ENCODE measurements at regions not wholly inside any gene's neighbourhood (a gene's known extent, or its start where the extent isn't known, plus 50 kb on each side); places are given as distances from the start of the nearest gene placed in this dataset.

GRCh38 chr6:115704028-115704427 lies 356.7 kb downstream of the FRK start:
- 7% methylated on average over 3 of the region's 3 CpGs for WGBS (ENCODE audit: low lambda C conversion rate)
- no peaks in the 10 kb centered on the region for H4K20me1 ChIP-seq (ENCODE audit: insufficient read depth, low read length)
- no peaks in the 10 kb centered on the region for H3K9me3 ChIP-seq (ENCODE audit: low read length)
- no TSS peak for BruUV-seq (replicated peaks)
- TF ChIP-seq ZNF350 (CRISPR knock-in tag; IDR thresholded peaks at IDR 0.05; ENCODE audit: borderline replicate concordance, low read depth) (no peak), ZNF451 (CRISPR knock-in tag; IDR thresholded peaks at IDR 0.05) (no peak), SKIL (CRISPR knock-in tag; IDR thresholded peaks at IDR 0.05; ENCODE audit: borderline replicate concordance) (no peak), NR2F1 (CRISPR knock-in tag; IDR thresholded peaks at IDR 0.05) (no peak), ZNF230 (CRISPR knock-in tag; IDR thresholded peaks at IDR 0.05) (no peak), GABPB1 (CRISPR knock-in tag; IDR thresholded peaks at IDR 0.05) (no peak), ATF7-NPFF (CRISPR knock-in tag; IDR thresholded peaks at IDR 0.05; ENCODE audit: low read depth) (no peak), CTCF (CRISPR knock-in tag; IDR thresholded peaks at IDR 0.05) (no peak), ZNF75D (CRISPR knock-in tag; IDR thresholded peaks at IDR 0.05; ENCODE audit: borderline replicate concordance) (no peak), GTF3A (CRISPR knock-in tag; conservative IDR thresholded peaks at IDR 0.05) (no peak), TARDBP (CRISPR knock-in tag; IDR thresholded peaks at IDR 0.05) (no peak), HBP1 (CRISPR knock-in tag; IDR thresholded peaks at IDR 0.05; ENCODE audit: low read depth) (no peak), ZNF543 (CRISPR knock-in tag; IDR thresholded peaks at IDR 0.05) (no peak), THAP8 (CRISPR knock-in tag; IDR thresholded peaks at IDR 0.05; ENCODE audit: borderline replicate concordance) (no peak)
- H3K27me3 ChIP-seq (ENCODE audit: control insufficient read depth in 1 of 2, insufficient read depth in 2 of 2, low read length in 2 of 2), result no peaks in the 10 kb centered on the region
- no peaks in the 10 kb centered on the region for H3K79me2 ChIP-seq (ENCODE audit: insufficient read depth, low read length)
- no peak overlapping the region for H2AFZ ChIP-seq (ENCODE audit: low read length)
- in situ Hi-C loops (cut with HindIII; ENCODE audit: extremely low pct_ligation_motif_present, low pct_unique_long_range_greater_than_20kb) (no loop called here), intact Hi-C loops (cut with micrococcal nuclease; ENCODE audit: unreplicated experiment) (no loop called here)
- ChIA-PET CTCF (ENCODE audit: low intra/inter-chr PET ratio, low total read pairs) (no interaction called here), POLR2A (no interaction called here)
- no peak for ATAC-seq
- H3K27ac ChIP-seq (ENCODE audit: extremely low read length, insufficient read depth, low read length), result no peak overlapping the region
- no peak for FAIRE-seq
- no peaks in the 10 kb centered on the region for H3K36me3 ChIP-seq (replicated peaks in 1 of 2; ENCODE audit: control insufficient read depth in 1 of 2, insufficient read depth in 2 of 2, low read length in 2 of 2)
- peaks cover 14% of the 10 kb centered on the region; the same call in 1 of the 2 replicates for H3K4me1 ChIP-seq (ENCODE audit: insufficient read depth, low read length)
- H3K4me2 ChIP-seq (ENCODE audit: low read depth, low read length), result no peak overlapping the region
- no peak overlapping the region for H3K4me3 ChIP-seq (replicated peaks in 1 of 3; ENCODE audit: insufficient read depth in 1 of 3, low read depth in 2 of 3, low read length in 3 of 3)
- H3K9ac ChIP-seq (ENCODE audit: insufficient read depth, low read depth, low read length), result no peak overlapping the region
- DNase-seq (ENCODE audit: low spot score), result no peak

Measured in HepG2 (cell line).